ENCODE measurements at regions not wholly inside any gene's neighbourhood (a gene's known extent, or its start where the extent isn't known, plus 50 kb on each side); places are given as distances from the start of the nearest gene placed in this dataset.

DNA sequence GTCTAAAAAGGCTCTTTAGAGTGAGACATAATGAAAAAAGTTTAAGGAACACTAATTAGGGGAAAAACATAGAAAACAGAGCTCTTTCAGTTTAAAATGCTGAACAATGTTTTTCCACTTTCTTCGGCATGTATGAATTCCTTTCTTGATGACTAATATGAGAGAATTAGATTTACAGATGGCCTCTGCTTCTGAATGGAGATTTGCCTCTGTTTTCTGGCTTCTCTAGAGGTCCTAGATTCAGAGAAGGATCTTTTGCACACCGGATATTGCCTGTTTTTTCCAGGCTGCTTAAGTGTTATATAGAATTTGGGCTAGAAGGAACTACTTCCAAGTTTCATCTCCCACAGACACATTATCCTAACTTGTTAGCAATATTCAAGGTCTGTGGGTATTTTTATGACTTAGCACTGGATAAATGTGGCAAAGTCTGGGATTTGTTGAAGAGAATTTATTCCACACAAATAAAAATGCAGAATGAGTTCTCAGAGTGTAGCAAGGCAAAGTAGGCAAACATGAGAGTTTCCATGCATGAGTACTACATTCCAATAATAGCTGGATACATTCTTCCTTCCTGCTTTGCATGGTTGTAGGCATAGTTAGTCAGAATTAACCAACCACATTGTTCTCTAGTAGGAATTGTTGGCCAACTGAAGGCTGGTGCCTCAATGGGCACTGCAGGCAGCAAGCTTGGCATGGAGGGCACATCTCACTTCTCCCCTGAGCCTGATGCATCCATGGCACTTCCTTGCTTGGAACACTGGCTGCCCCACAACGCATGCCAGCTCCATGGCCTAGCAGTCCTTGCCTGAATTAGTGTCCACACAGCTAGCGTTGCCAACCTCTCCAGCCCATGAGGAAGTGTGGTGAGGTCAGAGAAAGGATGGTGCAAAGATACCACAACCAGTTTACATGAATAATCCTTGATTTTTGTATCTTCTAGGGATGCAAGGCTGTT lies 224.2 kb downstream of the CLIC5 start:
- no peak for DNase-seq (ENCODE audit: low read depth)

DNA sequence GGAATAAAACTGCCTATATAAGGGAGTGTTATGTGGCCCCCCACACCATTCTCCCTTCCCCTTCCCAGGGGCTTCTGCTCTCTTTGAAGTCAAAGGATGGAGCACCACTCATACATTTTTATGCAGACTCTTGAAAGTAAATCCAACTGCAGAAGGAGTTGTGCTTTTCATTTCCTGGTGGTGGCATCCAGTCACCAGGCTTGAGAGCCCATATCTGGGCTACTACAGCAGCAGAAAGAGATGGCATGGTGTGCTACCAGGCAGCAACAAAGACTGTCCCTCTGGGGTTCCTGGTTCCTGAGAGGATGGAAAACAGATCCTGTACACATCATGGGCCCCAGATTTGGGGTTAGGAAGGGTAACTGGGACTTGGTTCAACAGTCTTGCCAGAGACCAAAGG lies 226.4 kb downstream of the CLIC5 start:
- no peak for DNase-seq (ENCODE audit: low read depth)

- DNase-seq (ENCODE audit: low read depth) = no peak
Measured at GRCh38 chr6:45787384-45787783, 228.3 kb downstream of the CLIC5 start.

DNA sequence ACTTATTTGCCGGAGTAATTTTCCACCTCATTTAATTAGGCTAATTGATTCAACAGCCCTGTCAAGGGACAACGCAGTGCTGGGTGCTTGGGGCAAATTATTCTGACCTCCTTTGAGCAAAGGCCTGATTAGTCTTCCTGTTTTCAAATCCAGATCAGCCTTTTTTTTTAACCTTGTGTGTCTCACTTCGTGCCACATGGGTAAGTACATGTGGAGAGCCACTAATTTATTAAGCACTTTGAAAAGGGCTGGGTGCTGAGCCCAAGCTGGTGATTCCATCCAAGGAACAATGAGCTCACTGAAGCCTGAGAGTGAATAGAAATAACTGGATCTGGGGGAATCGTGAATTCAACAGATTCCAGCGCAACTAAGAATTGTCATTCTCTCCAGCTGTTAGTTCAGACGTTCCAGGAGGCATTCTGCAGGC lies 229.3 kb downstream of the CLIC5 start:
- DNase-seq (ENCODE audit: low read depth) = no peak

DNA sequence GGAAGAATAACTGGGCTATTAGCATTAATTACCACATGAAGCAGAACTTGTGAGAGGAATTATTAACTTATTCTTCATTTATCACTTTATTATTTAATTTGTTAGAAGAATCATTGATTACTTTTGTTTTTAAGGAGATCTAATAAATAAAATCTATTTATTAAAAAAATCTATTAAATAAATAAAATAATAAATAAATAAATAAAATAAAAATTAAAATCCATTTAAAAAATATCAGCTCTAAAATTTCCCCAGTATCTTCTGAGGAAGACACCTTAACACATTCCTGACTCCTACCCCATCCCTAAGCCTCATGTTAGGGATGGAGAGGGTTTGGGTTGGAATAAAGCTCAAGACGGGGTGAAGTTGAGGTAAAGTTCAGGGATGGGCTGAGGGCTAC lies 231.4 kb downstream of the CLIC5 start:
- no peak for DNase-seq (ENCODE audit: low read depth)

DNA sequence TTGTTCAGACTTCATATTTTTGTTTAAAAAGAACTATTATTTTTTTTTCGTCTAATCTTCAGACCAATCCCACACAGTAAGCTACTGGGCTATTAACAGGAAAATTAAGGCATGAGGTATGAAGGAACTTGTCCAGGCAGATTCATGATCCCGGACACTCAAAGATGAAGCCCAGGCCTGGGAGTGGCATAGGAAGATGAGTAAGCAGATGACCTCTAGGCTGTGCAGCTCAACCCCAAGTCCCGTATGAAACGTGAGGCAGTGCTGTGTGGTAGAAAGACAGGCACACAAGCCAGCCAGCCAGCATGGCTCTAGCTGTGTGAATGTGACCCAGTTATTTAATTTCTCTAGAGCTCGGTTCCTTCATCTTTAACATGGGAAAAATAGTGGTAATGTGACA lies 231.9 kb downstream of the CLIC5 start:
- no peak for DNase-seq (ENCODE audit: low read depth)

DNA sequence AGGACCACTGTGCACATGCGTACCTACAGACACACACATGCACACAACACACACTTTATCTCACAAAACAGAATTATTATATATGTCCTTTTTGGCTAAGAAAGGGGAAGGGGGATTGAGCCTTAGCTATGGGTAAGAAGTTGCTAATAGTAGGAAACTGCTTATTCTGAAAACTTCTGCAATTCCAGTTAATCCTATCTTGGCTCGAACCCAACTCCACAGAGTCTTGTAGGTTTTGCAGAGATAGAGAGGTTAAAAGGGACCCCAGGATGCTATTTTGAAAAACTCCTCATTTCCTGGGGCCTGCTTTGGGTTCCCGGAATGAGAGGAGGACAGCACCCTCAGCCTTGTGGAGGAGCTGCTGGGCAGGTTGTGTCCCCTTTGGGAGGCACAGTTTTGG lies 233.8 kb downstream of the CLIC5 start:
- DNase-seq (ENCODE audit: low read depth) = no peak

- no peak for DNase-seq (ENCODE audit: low read depth)
Measured at GRCh38 chr6:45780523-45780922, 235.1 kb downstream of the CLIC5 start.

- DNase-seq (ENCODE audit: low read depth) = no peak
Measured at GRCh38 chr6:45775026-45775697, 240.5 kb downstream of the CLIC5 start.

DNA sequence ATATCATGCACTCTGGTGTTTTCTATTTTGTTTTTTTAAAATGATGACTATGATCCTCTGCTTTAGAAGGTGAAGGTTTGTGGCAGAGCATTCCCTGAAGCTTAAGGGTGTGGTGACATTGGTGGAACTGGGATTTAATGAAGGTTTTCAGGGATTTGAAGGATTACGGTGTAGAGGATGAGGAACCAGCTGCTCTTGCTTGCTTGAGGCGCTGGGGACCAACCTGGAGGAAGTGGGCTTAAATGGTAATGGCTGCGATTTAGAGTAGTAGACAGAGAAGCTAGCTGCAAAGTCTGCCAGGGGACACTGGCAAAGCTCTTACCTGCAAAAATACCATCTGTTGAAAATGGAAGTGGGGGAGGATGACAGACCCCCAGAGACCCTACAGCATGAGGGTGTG lies 241.8 kb downstream of the CLIC5 start:
- no peak for DNase-seq (ENCODE audit: low read depth)

DNA sequence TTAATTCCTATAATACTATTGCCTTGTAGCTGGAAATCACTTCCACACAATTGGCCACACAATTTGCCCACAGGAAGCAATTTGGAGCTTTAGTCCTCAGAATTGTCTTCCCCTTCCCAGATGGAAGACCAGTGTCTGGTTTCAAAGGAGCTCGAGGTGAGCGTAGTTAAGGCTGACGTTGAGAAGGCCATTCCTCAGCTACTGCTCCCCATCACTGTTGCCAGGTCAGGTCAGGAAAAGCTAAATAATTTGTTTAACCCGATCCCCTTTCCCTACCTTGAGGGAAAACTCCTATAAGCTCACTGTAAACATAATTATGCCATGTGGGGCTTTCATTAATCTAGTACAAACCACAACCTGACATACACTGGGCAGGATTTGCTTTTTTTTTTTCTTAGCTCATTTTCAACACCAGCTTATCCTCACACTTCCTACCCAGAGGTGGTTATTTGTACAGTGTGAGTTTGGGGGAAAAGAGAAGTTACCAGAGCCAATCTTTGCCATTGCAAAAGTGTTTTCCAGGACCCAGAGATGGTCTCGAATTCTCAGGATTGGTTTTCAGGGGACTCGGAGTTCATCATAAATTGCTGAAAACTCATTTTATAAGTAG lies 242.7 kb downstream of the CLIC5 start:
- no peak for DNase-seq (ENCODE audit: low read depth)

GRCh38 chr6:45772051-45772450 lies 243.6 kb downstream of the CLIC5 start:
- no peak for DNase-seq (ENCODE audit: low read depth)

DNA sequence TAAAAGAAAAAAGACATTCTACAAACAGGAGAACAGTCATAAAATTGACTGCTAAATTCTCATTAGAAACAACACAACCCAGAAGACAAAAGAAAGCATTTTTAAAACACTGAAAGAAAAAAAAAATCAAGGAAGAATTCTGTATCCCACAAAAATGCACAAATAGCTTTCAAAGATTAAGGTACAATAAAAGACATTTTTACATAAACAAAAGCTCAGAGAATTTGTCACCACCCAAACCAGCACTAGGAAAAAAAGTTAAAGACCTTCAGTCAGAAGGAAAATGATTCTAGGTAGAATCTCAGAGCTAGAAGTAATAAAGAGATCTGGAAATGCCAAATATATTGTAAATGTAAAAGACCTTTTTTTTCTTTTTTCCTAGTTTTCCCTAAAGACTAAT lies 252.4 kb downstream of the CLIC5 start:
- DNase-seq (ENCODE audit: low read depth) = no peak

DNA sequence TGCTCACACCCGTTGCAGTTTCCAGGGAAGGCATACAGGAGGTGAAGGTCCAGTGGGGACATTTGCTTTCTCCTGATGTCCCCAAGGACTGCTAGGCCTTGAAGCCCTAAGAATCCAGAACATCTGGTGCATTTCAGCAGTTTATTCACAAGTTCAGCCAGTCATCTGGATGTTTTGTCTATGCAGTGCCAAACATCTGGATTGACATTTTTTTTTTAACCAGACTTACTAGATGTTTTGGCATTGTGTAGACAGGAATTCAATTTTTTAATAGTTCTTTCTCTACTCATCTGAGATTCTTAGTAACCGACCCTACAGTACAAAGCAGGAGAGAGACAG lies 256.2 kb downstream of the CLIC5 start:
- no peak for DNase-seq (ENCODE audit: low read depth)

- no peak for DNase-seq (ENCODE audit: low read depth)
Measured at GRCh38 chr6:45758787-45759471, 256.7 kb downstream of the CLIC5 start.

- DNase-seq (ENCODE audit: low read depth) = no peak
Measured at GRCh38 chr6:45757443-45758130, 258.1 kb downstream of the CLIC5 start.

- DNase-seq (ENCODE audit: low read depth) = no peak
Measured at GRCh38 chr6:45756606-45757005, 259.1 kb downstream of the CLIC5 start.

DNA sequence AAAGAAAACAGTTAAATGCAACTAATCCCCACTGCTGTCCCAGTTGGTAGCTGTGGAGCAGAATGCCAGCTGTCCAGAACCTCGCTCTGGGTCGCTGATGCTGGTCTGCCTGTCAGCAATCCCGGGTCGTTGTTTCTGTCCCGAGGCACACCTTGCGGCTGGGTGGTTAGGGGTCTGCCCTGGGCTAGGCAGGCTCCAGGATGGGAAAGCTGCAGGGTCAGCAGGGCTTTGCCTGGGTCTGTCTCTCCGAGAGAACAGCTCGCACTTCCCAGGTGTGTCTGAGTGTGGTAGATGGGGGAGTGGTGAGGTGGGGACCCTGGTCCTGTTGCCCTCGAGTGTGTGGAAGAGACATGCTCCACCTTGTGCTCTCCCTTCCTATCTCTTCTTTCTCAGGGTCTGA lies 261.2 kb downstream of the CLIC5 start:
- DNase-seq (ENCODE audit: low read depth) = no peak

DNA sequence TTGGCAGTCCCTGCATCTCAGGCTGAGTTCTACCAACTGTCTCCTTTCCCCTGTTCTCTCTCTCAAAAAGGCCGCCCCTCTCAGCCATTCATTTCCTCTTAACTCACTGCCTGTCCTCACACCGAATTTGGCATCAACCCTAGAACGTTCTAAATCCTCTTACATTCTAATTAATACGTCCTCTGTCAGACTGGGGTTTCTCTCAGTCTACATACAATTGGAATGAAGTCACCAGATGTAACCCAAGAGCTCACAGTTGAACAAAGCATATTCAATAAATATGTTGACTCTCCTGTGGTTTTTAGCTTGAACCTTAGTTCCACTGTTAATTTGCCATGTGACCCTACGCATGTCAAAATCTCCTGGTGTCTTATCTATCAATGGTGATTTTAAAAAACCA lies 269.6 kb downstream of the CLIC5 start:
- peak; percentile 12 for DNase-seq (ENCODE audit: low read depth)

- no peak for DNase-seq (ENCODE audit: low read depth)
Measured at GRCh38 chr6:45743028-45743615, 272.5 kb downstream of the CLIC5 start.

GRCh38 chr6:45742591-45742990 lies 273.1 kb downstream of the CLIC5 start:
- DNase-seq (ENCODE audit: low read depth) = no peak
